ENCODE measurements at regions not wholly inside any gene's neighbourhood (a gene's known extent, or its start where the extent isn't known, plus 50 kb on each side); places are given as distances from the start of the nearest gene placed in this dataset.

DNA sequence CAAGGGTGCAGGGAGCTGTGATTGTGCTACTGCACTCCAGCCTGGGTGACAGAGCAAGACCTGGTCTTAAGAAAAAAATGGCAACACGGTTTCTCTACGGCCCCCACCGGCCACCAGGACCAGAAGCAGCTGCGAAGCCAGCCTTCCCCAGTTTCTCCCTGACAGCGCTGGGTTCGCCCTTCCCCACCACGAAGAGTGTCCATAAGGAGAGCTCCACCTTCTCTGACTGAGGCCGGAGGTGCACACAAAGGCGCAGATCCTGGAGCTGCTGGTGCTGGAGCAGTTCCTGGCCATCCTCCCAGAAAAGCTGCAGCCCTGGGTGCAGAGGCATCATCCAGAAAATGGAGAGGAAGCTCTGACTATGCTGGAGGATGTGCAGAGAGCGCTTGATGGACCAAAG, 52.2 kb upstream of the ZNF599 start:
- DNase-seq, result no peak
- intact Hi-C loops (cut with DNase I), result no loop called here

DNA sequence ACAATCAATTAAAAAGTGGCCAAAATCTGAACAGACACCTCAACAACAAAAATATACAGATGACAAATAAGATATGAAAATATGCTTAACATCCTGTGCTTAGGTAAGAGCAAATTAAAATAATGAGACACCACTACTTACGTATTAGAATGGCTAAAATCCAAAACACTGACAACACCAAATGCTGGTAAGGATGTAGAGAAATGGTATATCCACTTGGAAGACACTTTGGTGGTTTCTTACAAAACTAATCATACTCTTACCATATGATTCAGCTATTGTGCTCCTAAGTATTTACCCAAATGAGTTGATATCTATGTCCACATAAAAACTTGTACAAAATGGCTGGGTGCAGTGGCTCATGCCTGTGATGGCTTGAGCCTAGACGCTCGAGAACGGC, 51.7 kb upstream of the ZNF599 start:
- intact Hi-C loops (cut with DNase I), result no loop called here
- no peak for DNase-seq
